OCI-LY3 (cell line): ENCODE measurements at regions not wholly inside any gene's neighbourhood (a gene's known extent, or its start where the extent isn't known, plus 50 kb on each side); places are given as distances from the start of the nearest gene placed in this dataset.

ENCODE experiments used
- EZH2phosphoT487 ChIP-seq: fragments of 200-600 bp; shearing (Covaris generic); IDR thresholded peaks from 2 replicates; pipeline ENCODE4 v1.6.1; 2018; ENCODE audit warnings: antibody characterized with exemption, mixed run types, low read depth
- TF ChIP-seq, protein P1 (sequence below): fragments of 200-600, 300-600 bp; sonication (generic); IDR thresholded peaks from 2 replicates; pipeline ENCODE4 v1.5.1; 2014; ENCODE audit warnings: antibody characterized with exemption, low read length, low read depth

DNA sequence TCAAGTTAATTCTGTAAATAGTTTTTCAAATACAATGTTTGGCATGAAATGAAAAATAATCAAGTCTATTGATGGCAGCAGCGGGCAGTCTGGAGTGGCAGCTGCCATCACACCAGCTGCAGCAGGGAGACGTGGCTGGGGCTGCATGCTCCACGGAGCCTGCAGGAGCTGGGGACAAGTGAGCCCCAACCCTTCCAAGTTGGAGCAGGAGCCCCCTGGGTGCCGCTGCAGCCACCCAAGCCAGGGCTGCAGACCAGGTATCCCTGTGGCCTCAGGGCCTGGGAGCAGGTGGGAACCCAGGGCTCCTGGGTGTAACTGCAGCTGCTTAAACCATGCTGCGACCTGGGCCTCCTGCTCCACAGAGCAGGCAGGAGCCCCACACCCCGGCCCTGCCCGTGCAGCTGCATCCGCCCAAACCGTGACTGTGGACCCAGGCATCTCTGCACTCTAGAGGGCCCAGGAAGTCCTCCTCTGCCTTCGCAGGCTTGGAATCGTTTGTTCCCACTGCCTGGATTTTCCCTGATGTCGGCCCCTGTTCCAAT, 257.4 kb downstream of the PLOD2 start:
- TF ChIP-seq, protein P1, sequence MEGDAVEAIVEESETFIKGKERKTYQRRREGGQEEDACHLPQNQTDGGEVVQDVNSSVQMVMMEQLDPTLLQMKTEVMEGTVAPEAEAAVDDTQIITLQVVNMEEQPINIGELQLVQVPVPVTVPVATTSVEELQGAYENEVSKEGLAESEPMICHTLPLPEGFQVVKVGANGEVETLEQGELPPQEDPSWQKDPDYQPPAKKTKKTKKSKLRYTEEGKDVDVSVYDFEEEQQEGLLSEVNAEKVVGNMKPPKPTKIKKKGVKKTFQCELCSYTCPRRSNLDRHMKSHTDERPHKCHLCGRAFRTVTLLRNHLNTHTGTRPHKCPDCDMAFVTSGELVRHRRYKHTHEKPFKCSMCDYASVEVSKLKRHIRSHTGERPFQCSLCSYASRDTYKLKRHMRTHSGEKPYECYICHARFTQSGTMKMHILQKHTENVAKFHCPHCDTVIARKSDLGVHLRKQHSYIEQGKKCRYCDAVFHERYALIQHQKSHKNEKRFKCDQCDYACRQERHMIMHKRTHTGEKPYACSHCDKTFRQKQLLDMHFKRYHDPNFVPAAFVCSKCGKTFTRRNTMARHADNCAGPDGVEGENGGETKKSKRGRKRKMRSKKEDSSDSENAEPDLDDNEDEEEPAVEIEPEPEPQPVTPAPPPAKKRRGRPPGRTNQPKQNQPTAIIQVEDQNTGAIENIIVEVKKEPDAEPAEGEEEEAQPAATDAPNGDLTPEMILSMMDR: no peak
- TF ChIP-seq EZH2phosphoT487: no peak
